A673 (cell line): ENCODE measurements at regions not wholly inside any gene's neighbourhood (a gene's known extent, or its start where the extent isn't known, plus 50 kb on each side); places are given as distances from the start of the nearest gene placed in this dataset.

Source experiments
- EZH2 ChIP-seq: fragments of 200-600 bp; sonication (generic); IDR thresholded peaks from 2 replicates; pipeline ENCODE4 v1.6.1; 2017; ENCODE audit warnings: borderline replicate concordance, low read depth, mild to moderate bottlenecking, mixed read lengths, antibody characterized with exemption, low read length; ENCODE audit not compliant: poor library complexity, severe bottlenecking
- TF ChIP-seq, protein P1 (sequence below): fragments of 300-800, 200-600 bp; sonication (generic); conservative IDR thresholded peaks from 2 replicates; pipeline ENCODE4 v1.5.1; 2017; ENCODE audit warnings: low read depth, mild to moderate bottlenecking, antibody characterized with exemption, low read length, moderate library complexity, mixed read lengths

DNA sequence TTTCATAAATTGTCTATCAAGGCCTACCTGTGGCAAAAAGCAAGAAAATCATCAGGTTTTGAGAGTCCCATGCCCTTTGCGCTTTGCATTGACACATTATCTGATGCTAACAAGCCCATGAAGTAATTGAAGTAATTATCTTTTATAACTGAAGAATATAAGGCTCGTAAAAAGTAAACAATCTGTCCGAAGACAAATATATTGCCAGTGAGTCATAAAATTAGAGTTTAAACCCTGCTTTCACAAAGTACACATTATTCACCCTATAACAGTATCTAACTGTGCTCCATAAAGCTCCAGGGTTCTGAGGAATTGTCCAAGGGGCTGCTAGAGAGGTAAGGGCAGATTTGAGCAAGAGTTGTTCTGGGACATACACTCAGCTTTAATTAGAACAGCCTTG lies 102.3 kb upstream of the PPP1R3A start:
- TF ChIP-seq EZH2, result no peak
- TF ChIP-seq, protein P1, sequence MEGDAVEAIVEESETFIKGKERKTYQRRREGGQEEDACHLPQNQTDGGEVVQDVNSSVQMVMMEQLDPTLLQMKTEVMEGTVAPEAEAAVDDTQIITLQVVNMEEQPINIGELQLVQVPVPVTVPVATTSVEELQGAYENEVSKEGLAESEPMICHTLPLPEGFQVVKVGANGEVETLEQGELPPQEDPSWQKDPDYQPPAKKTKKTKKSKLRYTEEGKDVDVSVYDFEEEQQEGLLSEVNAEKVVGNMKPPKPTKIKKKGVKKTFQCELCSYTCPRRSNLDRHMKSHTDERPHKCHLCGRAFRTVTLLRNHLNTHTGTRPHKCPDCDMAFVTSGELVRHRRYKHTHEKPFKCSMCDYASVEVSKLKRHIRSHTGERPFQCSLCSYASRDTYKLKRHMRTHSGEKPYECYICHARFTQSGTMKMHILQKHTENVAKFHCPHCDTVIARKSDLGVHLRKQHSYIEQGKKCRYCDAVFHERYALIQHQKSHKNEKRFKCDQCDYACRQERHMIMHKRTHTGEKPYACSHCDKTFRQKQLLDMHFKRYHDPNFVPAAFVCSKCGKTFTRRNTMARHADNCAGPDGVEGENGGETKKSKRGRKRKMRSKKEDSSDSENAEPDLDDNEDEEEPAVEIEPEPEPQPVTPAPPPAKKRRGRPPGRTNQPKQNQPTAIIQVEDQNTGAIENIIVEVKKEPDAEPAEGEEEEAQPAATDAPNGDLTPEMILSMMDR, result no peak
